Right hindlimb (tissue), 1 donor: ENCODE measurements at regions not wholly inside any gene's neighbourhood (a gene's known extent, or its start where the extent isn't known, plus 50 kb on each side); places are given as distances from the start of the nearest gene placed in this dataset.

Experiments
- DNase-seq: peaks from one replicate; pipeline ENCODE4 v3.0.0-alpha.2; 2018

DNA sequence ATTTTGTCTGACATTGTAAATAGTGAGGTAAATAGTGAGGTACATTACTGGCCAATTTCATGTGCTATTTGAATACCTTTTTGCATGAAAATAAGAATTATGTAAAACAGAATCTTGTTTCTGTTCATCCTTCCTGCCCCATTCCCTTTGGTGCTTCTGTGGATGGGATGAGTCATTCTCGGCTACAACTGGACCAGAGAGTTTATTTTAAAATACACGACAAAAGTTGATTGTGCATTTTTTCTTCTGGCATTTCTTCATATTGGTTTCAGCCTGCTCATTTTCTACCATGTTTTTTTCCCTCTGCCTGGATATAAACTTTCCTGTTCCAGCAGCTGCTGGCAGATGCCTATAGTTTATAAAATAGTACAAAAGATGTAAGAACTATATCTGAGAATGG is 107.5 kb downstream of the CYSLTR2 start:
- no peak for DNase-seq

DNA sequence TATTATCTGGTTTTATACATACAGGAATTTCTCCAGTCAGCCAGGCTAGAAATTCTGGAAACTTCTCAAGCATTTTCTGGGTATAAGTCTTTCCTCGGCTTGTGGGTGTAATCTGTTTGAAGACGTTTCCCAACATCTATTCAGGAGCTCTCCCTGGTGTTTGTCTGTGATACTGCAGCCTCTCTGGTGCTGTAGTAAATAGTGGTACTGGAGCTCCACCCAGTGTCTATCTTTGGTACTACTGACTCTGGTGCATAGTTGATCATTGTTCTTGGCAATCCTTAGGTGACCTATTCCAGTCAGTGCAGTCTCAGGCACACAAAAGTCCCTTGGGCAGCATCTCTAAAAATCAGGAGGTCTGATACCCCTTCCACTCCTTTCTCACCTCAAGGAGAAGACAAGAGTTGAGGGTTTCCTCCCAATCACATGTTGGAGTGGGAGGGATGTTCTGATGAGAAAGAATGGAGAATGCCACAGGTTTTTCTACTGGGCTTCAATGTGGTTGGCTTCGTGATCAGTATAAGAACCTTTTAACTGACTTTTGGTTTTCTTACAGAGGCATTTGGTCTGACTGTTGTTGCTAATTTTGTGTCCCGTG is 115.5 kb downstream of the CYSLTR2 start:
- DNase-seq = peak; percentile 82

DNA sequence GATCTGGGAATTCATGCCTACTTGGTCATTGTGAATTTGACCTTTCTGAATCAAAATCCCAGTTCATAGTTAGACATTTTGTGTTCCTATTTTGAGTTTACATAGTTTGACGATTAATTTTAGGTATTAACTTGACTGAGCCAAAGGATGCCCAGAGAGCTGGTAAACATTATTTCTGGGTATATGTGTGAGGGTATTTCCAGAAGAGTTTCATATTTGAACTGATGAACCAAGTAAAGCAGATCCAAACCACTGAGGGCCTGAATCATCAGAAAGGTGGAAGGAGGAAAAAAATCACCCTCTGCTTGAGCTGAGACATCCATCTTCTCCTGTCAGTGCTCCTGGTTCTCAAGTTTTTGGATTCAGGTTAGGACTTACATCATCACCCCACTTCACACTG is 116.6 kb downstream of the CYSLTR2 start:
- no peak for DNase-seq

DNA sequence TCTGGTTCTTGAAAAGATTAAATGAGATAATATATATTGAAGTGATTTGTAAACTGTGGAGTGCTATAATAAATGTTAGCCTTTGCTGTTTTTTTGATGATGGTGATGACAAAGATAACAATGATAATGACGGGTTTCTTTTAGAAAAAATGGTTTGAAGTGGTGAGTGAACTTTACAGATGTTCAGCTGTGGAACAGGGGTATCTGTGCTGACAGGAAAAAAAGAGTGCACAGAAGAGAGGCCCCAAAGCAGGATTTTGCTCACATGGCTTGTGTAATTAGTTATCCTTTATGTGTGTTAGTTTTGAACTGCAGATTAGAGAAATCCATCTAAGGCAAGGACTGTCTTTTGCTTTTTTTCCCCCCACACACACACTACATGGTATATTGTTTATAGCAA is 119.2 kb downstream of the CYSLTR2 start:
- no peak for DNase-seq

- DNase-seq = no peak
These were observed 120.0 kb downstream of the CYSLTR2 start for GRCh38 chr13:48773531-48774275.

- no peak for DNase-seq
These were observed 121.6 kb downstream of the CYSLTR2 start for GRCh38 chr13:48775285-48775684.

DNA sequence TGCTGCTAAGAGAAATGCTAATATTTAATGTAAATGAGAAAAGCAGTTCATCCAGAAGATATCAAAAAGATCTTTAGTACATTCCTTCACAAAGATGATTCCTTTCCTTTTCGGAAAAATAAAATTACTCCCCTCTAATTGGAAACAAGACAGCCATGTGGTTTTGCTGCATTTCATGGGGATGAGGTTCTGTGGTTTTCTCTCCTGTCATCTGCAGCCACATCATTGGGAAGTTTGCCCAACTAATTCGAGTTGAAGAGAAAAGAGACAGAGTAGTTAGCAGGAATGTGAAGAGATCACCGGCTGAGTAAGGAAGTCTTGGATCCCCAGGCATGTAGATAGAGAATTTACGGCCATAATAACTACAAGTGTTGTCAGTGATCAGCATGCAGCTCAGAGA is 122.1 kb downstream of the CYSLTR2 start:
- no peak for DNase-seq

- DNase-seq = no peak
These were observed 122.7 kb downstream of the CYSLTR2 start for GRCh38 chr13:48776401-48776800.

GRCh38 chr13:48778610-48779009 is 124.9 kb downstream of the CYSLTR2 start:
- no peak for DNase-seq

DNA sequence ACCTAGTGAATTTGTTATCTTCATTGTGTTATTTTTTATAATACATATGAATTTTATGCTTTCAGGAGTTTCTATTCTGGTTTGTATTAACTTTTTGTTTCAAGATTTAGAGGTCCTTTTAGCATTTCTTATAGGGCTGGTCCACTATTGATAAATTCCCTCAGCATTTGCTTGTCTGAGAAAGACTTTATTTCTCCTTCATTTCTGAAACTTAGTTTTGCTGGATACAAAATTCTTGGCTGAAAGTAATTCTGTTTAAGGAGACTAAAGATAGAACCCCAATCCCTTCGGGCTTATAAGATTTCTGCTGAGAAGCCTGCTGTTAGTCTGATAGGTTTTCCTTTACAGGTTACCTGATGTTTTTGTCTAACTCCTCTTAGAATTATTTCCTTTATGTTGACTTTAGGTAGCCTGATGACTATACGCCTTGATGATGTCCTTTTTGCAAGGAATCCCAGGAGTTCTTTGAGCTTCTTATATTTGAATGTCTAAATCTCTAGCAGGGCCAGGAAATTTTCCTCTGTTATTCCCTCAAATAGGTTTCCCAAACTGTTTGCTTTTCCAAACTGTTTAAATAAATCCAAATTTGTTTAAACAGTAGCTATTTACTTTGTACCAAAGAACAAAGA is 127.1 kb downstream of the CYSLTR2 start:
- no peak for DNase-seq

DNA sequence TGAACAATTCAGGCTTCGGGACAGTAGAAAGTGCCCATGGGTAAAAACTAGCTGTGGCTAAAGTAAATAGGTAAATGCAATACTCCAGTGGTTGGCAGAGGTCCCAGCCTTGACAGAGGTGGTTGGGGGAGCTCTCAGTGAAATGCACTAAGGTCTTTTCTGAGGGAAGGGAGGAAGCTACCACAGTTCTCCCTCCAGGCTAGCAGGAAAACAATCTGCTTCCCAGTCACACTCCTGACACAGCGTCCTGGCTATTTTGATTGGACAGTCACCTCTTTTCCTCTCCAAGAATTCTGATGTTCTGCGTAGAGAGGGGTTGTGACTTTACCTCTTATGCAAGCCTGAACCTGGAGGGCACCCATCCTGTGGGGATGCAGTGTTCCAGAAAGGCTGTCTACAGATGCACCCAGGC is 128.7 kb downstream of the CYSLTR2 start:
- DNase-seq = no peak

DNA sequence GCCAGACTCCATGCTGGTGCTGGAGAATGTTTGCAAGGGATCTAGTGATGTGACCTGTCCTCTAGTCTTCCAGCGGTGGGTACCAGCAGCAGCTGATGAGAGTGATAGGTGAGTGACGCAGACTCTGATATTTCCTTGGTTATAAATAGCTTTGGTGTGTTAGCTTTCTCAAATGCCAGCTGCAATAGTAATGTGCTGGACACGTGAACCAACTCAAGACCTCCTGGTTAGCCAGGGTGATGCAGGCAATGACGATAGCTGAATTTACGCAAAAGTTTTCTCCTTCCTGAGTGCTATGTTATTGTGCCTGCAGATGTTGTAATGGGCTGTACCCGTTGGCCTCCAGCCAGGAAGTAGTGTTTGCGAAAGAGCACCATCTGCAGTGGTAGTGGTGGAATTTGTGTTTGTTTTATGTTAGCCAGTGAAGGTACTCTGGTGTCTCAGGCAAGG is 129.5 kb downstream of the CYSLTR2 start:
- peak; percentile 39 for DNase-seq

GRCh38 chr13:48783695-48784230 is 130.0 kb downstream of the CYSLTR2 start:
- DNase-seq = no peak

- no peak for DNase-seq
These were observed 131.3 kb downstream of the CYSLTR2 start for GRCh38 chr13:48784916-48785548.

DNA sequence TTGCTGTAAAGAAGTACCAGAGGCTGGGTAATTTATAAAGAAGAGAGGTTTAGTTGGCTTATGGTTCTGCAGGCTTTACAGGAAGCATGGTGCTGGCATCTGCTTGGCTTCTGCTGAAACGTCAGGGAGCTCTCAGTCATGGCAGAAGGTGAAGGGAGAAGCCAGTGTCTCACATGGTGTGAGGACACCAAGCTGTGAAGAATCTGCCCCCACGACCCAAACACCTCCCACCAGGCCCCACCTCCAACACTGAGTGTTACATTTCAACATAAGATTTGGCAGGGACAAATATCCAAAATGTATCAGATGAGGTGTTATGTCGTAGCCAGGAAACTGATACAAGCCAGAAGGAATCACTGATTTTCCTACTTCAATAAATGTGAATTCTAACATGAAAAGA is 136.5 kb downstream of the CYSLTR2 start:
- DNase-seq = no peak

DNA sequence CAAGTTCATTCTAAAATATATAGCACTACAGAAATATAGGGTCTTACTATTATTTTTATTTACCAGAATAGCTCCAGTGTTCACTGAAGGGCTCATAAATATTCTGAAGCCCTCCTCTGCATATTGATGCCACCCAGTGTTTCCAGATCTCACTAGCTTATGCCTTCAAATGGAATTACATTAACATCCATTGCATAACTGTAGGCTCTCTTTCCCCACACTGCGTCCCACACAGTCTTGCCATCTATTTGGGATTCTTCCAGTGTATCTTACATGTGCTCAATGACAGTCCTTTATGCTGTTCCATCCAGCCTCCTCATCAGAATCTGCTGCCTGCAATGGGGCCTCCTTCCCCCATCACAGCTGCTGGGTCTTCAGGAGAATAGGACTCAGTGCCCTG is 137.2 kb downstream of the CYSLTR2 start:
- no peak for DNase-seq

- no peak for DNase-seq
These were observed 143.4 kb downstream of the CYSLTR2 start for GRCh38 chr13:48797127-48797526.

GRCh38 chr13:48797761-48798160 is 144.0 kb downstream of the CYSLTR2 start:
- no peak for DNase-seq

- DNase-seq = no peak
These were observed 144.5 kb downstream of the CYSLTR2 start for GRCh38 chr13:48798180-48798579.

DNA sequence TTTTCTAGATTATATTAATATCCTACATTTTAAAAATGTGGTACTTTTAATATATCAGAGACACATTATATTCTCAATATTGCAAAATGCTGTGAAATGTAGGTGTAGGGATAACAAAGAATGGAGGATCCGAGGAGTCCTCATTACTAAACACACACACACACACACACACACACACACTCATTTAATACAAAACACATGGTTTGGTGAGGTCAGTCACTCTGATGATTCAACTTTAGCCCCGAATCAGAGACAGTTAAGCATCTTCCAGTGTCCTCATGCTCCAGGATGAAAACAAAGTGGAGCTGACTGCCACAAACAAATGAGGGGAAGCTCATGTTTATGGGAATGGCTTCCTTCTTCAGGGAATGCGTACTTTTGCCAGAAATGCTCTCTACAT is 147.5 kb downstream of the CYSLTR2 start:
- no peak for DNase-seq

- DNase-seq = no peak
These were observed 151.3 kb downstream of the CYSLTR2 start for GRCh38 chr13:48804821-48805601.

GRCh38 chr13:48806522-48806921 is 152.8 kb downstream of the CYSLTR2 start:
- no peak for DNase-seq

DNA sequence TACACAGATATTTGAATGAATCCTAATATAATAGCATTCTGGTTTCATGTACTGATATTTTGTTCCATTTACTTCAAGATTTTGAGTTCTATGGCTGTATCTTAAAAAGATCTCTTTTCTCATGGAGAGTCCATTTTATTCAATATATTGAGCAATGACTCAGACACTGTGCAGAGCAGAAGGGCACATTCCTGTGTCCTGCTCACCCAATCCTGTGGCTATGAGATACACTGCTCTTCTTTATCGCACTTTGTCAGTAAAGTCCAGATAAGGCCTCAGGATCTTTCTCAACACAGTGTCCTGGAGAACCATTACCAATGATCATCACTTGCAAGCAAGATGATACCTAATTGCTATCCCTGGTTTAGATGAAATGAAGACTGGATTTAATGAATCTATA is 155.0 kb downstream of the CYSLTR2 start:
- DNase-seq = no peak
